Activated CD4-positive, alpha-beta T cell treated with anti-CD3 and anti-CD28 coated beads for 48 hours (primary cell): ENCODE measurements at regions not wholly inside any gene's neighbourhood (a gene's known extent, or its start where the extent isn't known, plus 50 kb on each side); places are given as distances from the start of the nearest gene placed in this dataset.

Source experiments
- DNase-seq: peaks from one replicate; pipeline ENCODE4 v3.0.0-alpha.2; 2020

GRCh38 chr12:90193500-90193899 lies 484.9 kb upstream of the ATP2B1 start:
- no peak for DNase-seq

DNA sequence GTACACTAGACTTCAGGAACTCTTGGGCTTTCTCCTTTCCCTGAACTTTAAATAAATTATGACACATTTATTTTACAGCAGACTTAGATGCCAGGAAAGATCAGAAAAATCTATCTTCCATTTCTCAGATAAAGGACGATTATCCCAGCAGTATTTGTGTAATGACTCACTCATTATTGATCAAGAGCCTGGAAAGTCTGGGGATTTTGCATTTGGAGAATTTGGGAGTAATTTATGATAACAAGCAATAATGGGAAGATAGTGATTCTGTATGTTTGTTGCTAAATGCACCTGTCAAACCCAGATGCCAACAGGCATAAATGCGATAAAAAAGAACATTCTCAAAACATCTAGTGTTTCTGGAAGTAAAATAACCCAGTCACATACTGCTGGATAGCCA lies 480.2 kb upstream of the ATP2B1 start:
- DNase-seq, result no peak

DNA sequence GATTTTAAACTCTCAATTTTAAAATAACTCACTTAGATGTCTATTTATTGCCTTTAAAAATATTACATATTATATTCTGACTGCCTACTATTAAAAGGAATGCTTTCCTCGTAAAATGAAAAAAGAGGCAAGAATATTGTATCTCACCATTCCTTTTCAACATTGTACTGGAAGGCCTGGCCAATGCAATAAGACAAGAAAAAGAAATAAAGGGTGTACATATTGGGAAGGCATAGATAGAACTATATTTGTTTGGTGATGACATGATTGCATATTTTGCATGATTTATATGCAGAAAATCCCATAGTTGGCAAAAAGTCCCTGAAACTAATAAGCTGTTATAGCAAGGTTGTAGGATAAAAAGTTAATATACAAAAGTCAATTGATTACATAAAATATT lies 474.6 kb upstream of the ATP2B1 start:
- DNase-seq, result no peak

- DNase-seq, result no peak
Observed at GRCh38 chr12:90181216-90181615, 472.6 kb upstream of the ATP2B1 start.

DNA sequence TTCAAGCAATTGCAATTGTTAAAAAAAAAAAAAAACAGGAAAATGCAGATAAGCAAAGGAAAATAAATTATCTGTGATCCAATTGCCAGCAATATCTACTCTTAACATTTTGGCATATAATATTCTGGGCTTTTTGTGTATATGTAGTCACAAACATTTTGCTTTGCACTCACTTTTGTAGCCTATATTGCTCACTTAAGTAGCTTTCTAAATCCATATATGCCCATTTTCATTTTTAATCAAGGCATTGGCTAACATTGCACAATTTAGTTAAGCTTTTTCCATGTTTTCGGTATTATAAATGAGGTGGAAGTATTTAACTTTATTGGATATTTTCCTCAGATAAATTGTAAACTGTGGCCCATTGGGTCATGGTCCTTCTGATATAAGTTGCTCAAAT lies 466.3 kb upstream of the ATP2B1 start:
- DNase-seq, result no peak

- peak; percentile 7 for DNase-seq
Observed at GRCh38 chr12:90174198-90174510, 465.5 kb upstream of the ATP2B1 start.

GRCh38 chr12:90173499-90174197 lies 465.0 kb upstream of the ATP2B1 start:
- DNase-seq, result no peak

DNA sequence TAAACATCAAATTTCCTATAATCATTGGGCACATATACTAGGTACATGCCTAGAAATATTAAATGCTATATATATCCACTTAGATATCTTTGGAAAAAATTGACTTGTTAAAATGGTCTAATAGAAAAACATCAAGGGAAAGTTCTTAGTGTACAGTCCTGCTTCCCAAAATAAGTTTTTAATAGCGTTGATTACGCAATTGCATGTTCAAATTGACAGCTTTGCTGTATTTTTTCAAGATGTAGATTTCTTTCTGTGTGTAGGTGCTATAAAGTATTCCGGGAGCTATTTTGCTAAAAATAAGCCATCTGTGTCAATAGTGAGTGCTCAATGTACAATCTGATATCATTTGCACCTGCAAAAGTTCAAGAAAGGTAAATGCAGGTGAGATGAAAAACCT lies 463.9 kb upstream of the ATP2B1 start:
- DNase-seq, result no peak

DNA sequence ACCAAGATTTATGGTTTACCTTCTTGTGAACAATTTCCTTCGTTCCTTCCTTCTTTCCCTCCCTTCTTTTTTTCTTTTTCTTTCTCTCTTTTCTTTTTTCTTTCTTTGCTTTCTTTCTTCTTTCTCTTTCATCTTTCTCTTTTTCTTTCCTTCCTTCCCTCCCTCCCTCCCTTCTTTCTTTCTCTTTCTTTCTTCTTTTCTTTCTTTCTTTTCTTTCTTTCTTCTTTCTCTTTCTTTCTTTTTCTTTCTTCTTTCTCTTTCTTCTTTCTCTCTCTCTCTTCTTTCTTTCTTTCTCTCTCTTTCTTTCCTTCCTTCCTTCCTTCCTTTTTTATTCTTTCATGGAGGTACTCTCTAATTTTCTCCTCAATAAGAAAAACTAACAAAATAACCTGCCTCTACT lies 462.1 kb upstream of the ATP2B1 start:
- no peak for DNase-seq

- DNase-seq, result no peak
Observed at GRCh38 chr12:90167518-90168208, 459.0 kb upstream of the ATP2B1 start.

- DNase-seq, result no peak
Observed at GRCh38 chr12:90166671-90167070, 458.0 kb upstream of the ATP2B1 start.

DNA sequence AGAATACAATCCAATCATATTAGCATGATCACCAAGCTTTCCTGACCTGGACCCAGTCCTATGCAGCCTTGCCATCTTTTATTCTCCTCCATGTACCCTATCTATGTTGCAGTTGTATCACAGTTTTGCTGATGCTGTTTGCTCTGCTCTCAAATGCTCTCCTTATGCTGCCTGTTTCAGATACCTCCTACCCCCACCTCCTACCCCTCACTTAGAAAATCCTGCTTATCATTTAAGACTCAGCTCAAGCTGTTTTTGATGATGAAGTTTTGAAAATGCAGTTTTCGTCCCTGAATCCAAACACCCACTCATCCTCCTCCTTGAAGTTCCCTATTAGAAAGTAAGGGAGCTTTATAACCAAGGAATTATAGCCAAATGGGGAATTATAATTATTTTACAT lies 457.4 kb upstream of the ATP2B1 start:
- no peak for DNase-seq

DNA sequence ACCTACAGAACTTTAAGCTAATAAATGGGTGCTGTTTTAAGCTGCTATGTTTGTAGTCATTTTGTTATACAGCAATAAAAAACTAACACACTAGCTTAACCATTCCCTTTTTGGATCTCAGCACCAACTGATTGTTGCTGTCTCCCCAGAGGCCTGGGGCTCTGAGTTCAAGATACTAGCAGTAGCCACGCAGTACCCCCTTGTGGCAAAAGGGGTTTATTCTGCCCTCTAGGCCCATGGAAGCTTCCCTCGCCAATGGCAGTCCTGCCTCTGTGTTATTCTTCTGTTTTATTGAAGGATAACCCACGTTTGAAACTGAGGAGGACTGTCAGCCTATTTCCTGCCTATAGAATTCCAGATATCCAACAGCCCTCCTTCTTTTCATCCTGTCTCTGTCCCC lies 455.3 kb upstream of the ATP2B1 start:
- DNase-seq, result peak; percentile 5

DNA sequence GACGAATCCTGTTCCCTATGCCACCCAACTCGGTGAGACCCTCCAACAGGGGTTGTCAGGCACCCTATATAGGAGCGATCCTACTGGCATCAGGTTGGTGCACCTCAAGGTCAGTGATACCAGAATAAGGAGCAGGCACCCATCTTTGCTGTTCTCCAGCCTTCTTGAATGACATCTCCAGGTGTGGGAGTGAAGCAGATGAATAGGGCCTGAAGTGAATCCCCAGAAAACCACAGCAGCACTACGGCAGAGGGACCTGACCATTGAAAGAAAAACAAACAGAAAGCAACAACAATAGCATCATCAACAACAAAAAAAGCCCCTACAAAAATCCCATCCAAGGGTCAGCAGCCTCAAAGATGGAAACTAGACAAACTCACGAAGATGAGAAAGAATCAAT lies 445.2 kb upstream of the ATP2B1 start:
- DNase-seq, result no peak

DNA sequence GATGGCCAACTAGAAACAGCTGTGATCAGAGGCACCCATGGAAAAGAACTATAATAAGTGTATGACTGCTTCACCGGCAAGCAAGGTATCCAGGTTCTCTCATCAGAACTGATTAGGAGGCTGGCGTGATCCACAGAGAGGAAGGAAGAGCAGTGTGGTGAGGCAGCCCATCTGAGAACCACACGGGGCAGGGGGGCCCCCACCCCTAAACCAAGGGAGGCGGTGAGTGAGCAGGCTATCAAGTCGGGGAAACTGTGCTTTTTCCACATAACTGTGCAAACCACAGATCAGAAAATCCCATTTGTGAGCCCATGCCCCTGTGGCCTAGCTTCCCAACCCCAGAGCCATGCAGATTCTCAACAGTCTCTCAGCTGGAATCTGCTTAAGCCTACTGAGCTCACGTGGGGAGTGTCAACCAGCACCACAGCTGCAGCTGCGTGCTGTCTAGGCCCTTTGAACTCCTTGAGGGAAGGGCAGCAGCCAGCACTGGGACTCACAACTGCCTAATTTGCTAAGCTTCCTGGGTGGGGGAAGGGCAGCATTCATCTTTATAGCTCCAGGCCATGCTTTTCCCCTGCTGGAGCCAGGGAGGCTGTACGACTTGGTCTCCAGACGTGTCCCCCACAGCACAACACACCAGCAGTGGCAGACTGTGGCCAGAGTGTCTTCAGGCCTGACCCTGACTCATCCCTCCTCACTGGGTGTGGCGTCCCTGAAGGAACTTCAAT lies 444.4 kb upstream of the ATP2B1 start:
- no peak for DNase-seq

- no peak for DNase-seq
Observed at GRCh38 chr12:90151491-90152015, 442.9 kb upstream of the ATP2B1 start.

- no peak for DNase-seq
Observed at GRCh38 chr12:90149453-90149852, 440.8 kb upstream of the ATP2B1 start.

GRCh38 chr12:90129366-90130030 lies 420.9 kb upstream of the ATP2B1 start:
- DNase-seq, result no peak

DNA sequence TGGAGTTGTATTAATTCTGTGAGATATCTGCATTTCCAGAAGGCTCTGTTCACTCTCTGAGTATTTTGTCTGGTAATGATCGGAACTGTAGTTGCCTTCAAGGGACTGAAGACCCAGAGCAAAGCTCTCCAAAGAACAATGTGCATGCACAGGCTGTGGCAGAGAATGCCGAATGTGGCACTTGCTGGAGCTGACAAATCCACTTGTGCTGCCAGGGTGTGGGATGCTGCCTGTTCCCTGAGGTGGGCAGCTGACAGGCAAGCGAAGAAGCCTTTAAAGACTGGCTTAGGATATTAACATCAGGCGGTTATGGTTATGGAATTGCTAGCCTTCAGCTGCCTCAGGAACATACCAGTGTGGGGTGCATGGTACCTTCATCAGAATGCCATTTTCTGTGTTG lies 419.9 kb upstream of the ATP2B1 start:
- DNase-seq, result no peak

DNA sequence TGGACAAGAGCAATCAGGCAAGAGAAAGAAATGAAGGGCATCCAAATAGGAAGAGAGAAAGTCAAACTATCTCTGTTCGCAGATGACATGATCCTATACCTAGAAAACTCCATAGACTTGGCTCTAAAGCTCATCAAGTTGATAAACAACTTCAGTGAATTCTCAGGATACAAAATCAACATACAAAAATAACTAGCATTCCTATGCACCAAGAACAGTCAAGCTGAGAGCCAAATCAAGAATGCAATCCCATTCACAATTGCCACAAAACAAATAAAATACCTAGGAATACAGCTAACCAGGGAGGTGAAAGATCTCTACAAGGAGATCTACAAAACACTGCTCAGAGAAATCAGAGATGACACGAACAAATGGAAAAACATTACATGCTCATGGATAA lies 417.5 kb upstream of the ATP2B1 start:
- DNase-seq, result no peak

DNA sequence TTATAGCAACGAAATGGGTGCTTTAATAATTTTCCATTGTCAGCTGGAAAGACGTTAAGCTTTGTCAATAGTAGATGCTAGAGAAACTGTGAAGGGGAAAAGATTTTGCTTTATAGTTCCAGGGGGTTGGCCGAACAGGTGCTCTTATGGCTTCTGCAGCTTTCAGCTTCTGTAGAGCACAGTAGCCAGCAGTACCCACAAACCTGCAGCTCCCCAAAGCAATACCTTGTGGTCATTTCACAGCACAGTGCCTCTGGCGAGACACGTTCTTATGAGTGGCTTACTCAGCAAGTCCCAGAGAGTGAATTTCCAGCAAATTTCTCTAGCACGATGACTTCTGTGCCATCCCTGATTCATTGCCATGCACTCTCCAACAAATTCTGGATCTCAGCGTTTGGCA lies 416.3 kb upstream of the ATP2B1 start:
- no peak for DNase-seq

DNA sequence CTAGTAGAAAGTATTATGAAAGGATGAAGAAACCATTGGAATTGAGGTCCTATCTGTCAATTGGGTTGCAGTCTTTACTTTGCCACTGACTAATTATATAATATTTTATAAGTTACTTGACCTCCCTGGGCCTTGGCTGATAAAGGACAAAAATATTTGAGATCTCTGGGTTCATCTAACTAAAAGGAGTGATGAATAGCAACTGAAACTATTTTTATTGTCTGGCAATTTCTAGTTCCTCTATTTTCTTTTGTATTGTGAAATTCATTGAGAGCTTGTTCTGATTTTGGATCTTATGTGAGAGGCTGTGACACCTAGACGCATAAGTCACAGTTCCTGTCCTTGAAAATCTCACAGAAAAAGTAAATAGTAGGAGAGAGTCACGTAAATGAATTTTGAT lies 415.7 kb upstream of the ATP2B1 start:
- no peak for DNase-seq

GRCh38 chr12:90122681-90123080 lies 414.0 kb upstream of the ATP2B1 start:
- DNase-seq, result no peak

- DNase-seq, result no peak
Observed at GRCh38 chr12:90120627-90121026, 412.0 kb upstream of the ATP2B1 start.
